ENCODE measurements at regions not wholly inside any gene's neighbourhood (a gene's known extent, or its start where the extent isn't known, plus 50 kb on each side); places are given as distances from the start of the nearest gene placed in this dataset.

- TF ChIP-seq CTCF (conservative IDR thresholded peaks at IDR 0.05; ENCODE audit: low read length) (no peak), EZH2phosphoT487 (IDR thresholded peaks at IDR 0.05; ENCODE audit: borderline replicate concordance, low read depth, low read length) (no peak)
Observed at GRCh38 chr2:204328373-204328772, 216.9 kb upstream of the PARD3B start.
